Stimulated activated CD8-positive, alpha-beta memory T cell treated with anti-CD3 and anti-CD28 coated beads, Interleukin-4, amount 100 ng/mL, for 24 hours (primary cell): ENCODE measurements at regions not wholly inside any gene's neighbourhood (a gene's known extent, or its start where the extent isn't known, plus 50 kb on each side); places are given as distances from the start of the nearest gene placed in this dataset.
"Not testable (repeated sequence)": the region's sequence is repeated elsewhere in the genome, so short reads cannot be mapped to it uniquely, and the experiment has no call there.

Source experiments
- DNase-seq: peaks from one replicate; pipeline ENCODE4 v3.0.0-alpha.2; 2020; ENCODE audit warnings: low read depth

DNA sequence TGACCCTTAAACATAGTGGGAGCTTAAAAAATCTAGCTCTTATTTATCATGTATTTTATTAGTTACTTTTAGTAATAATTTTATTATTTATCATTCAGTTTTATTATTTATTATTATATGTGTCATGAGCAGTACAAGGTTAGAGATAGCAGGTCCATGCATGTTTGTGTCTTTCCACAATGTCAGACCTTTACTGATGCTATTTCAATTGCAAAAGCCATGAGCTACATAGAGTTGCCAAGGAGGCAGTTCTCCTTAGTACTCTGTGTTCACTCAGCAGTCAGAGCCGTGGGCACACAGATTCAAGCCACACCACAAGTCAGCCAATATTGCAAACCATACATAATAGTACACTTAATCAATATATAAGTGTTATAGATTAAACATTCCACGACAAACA is 157.9 kb upstream of the NTRK2 start:
- no peak for DNase-seq

DNA sequence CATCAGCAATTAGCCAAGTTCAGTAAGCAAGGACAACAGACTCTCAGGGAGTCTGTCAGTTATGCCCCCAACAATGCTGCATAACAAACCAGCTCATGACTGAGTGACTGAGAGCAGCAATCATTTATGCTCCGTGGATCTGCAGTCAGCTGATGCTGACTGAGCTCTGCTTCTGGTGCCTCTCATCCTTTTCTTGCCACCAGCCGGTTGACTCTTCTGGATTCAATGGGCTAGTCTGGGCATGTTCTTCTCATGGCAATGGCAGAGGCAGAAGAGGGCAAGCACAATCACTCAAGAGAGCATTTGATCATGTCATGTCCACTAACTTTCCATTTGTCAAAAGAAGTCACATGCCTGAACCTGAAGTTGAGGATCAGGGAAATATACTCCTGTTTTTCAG is 157.0 kb upstream of the NTRK2 start:
- no peak for DNase-seq

DNA sequence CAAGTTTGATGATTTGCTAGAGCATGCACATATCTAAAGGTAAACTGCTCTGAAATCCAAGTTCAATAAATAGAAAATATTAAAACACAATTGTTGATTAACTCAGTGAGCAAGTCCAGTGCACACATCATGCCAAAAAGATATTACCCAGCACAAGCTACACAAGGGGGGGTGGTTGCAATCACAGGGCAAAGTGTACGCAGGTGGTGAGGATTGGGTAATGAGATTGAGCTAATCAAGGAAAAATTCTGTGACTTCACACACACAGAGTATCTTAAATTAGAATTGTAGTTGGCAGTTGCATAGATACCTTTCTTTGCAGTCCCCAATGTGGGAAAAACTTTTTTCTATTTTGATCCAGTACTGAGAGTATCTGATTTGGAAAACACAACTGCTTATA is 156.1 kb upstream of the NTRK2 start:
- DNase-seq: no peak

DNA sequence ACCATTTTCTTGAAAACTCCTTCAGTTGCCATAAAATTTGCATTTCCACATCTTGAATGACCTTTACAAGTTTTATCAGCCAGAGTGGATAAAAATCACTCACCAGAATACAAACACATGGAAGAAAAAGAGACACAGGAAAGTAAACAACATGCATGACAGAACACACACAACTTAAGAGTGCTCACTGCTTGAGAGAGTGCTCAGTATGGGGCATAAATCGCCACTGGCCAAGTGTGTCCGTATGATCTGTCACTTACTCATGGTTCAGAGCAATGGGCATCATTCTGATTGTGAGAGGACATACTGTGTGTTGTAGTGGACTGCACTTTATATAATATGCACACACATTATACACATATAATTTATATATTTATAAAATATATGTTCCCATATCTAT is 155.6 kb upstream of the NTRK2 start:
- DNase-seq: no peak

DNA sequence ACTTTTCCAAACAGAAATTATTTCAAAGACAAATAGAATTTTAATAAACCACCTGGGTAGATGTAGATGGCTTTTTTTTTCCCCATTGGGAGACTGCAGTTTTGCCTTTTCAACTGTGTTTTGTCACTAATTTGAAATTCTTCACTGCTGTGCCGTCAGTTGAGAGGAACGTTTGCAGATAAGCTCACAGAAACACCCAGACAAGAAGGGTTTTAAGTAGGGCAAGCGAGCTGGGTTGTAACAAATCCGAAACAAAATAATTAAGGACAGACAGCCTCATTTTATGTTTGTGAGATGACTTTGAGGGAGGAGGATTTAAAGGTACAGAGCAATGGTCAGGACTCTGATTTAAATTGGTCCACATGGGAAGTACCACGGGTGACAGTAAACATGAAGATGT is 155.1 kb upstream of the NTRK2 start:
- DNase-seq: no peak

DNA sequence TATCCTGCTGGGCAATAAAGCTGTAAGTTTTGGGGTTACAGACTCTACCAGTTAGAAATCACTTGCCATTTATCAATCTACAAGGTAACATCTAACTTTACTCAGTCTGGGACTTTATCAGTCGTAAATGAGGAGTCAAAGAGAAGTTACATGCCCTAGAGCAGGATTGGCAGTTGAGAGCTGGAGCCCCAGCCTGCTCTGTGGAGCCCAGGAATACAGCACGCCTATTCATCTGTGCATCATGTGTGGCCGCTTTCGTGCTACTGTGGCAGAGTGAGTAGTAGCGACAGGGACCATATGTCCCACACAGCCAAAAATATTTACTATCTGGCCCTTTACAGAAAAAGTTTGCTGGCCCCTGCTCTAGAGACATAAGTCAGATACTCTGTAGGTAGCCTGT is 152.5 kb upstream of the NTRK2 start:
- DNase-seq: no peak

DNA sequence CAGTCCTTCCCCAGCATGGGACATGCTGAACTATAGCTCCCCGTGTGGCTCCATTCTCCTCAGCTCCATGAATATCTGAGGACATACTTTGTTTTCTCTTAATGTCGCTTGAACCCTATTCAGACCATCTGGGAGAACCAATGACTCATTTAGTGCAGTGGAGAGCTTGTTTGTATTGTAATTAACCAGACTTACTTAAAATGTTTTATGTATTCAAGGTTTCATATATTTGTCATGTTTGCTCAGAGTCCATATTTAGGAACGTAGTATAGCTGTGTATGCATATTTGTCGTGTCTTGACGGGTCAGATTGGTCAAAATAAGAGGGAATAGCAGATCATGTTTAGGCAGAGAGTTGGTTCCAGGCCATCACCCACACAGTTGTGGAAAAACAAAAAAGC is 150.1 kb upstream of the NTRK2 start:
- no peak for DNase-seq

DNA sequence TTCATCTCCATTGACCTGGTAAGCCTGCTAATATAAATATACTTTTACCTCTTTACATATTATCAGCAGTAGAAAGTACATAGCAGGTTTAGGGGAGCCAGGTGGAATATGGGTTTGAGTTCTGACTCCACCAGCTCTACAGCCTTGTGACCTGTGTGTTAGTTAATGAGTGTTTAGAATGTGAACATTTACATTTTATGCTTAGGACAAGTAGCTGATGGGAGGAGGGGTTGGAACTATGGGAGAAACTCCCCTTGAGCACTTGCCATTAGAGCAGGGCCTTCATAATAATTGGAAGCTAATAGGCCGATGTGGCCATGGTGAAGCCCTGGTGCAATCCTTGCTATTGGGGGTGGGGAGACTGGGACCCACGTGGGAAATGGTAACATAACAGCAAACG is 148.3 kb upstream of the NTRK2 start:
- DNase-seq: no peak

DNA sequence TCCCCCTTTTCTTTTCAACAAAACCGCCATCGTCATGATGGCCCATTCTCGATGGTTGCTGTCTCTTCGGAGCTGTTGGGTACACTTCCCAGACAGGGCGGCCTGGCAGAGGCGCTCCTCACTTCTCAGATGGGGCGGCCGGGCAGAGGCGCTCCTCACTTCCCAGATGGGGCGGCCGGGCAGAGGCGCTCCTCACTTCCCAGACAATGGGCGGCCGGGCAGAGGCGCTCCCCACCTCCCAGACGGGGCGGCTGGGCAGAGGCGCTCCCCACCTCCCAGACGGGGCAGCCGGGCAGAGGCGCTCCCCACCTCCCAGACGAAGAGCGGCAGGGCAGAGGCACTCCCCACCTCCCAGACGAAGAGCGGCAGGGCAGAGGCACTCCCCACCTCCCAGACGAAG is 143.3 kb upstream of the NTRK2 start:
- DNase-seq: not testable (repeated sequence)

DNA sequence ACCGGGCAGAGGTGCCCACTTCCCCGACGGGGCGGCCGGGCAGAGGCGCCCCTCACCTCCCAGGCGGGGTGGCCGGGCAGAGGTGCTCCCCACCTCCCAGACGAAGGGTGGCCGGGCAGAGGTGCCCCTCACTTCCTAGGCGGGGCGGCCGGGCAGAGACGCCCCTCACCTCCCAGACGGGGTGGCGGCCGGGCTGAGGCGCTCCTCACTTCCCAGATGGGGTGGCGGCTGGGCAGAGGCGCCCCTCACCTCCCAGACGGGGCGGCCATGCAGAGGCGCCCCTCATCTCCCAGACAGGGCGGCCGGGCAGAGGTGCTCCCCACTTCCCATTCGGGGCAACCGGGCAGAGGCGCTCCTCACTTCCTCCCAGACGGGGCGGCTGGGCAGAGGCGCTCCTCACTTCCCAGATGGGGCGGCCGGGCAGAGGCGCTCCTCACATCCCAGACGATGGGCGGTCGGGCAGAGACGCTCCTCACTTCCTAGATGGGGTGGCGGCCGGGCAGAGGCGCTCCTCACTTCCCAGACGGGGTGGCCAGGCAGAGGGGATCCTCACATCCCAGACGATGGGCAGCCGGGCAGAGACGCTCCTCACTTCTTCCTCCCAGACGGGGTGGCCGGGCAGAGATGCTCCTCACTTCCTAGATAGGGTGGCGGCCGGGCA is 142.3 kb upstream of the NTRK2 start:
- DNase-seq: not testable (repeated sequence)

DNA sequence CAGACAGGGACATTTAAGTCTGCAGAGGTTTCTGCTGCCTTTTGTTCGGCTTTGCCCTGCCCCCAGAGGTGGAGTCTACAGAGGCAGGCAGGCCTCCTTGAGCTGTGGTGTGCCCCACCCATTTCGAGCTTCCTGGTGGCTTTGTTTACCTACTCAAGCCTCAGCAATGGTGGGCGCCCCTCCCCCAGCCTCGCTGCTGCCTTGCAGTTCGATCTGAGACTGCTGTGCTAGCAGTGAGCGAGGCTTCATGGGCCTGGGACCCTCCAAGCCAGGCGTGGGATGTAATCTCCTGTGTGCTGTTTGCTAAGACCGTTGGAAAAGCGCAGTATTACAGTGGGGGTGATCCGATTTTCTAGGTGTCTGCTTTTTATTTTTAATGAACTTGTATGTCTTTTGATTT is 133.6 kb upstream of the NTRK2 start:
- not testable (repeated sequence) for DNase-seq

DNA sequence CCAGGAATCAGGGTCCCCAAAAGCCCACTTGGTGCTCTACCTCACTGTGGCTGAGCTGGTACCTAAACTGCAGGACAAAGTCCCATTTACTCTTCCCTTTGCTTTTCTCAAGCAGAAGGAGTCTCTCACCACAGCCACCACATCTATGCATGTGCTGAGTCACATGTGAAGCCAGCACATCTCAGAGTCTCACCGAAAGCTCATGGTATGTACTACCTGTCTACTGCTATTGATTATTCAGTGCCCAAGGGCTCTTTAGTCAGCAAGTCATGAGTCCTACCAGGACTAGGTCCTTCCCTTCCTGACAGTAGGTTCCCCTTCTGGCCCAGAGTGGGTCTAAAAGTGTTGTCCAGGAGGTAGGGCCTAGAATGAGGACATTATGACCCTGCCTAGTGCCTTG is 130.7 kb upstream of the NTRK2 start:
- DNase-seq: no peak

DNA sequence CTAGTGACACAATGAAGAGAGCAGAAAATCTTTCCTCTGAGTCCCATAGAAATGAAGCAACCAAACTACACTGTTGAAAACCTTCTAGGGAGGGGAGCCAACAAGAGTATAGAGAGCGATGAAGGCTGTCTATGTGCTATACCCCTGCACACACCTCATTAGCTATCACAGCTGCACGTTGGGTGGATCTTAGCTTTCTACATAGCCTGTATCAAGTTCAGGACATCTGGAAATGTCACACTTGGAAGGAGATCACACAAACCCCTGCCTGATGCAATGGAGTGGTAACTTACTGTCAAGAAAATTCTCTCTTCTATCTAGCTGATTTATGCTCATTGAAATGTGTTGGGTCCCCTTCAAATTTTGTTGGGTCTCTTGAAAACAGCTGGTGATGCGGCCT is 127.0 kb upstream of the NTRK2 start:
- DNase-seq: no peak

DNA sequence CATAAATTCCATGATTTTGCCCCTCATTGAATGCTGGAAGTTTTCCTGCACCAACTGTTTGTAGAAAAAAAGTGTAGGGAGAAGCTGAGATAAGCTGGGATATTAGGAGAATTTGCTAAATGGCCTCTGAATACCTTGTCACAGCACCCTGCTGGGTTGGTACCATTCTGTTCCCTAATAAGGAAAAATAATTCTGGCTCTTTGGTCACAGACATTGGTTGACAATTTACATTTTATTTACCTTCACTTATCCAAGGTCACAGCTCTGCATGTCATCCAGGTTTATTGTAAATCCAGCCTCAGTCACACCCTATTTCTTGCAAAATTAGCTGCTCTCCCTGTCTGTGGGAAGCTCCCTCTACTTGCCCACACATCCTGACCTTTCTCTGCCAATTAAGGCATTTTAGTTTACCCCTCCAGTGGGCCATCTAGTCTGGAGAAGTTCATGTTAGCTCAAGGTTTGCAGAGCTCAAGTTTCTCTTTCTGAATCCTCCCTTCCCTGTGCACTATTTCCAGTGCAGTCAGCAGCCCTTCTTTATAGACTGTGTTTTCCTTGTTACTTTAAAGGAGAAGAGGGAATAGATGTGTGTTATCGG is 115.4 kb upstream of the NTRK2 start:
- DNase-seq: no peak

DNA sequence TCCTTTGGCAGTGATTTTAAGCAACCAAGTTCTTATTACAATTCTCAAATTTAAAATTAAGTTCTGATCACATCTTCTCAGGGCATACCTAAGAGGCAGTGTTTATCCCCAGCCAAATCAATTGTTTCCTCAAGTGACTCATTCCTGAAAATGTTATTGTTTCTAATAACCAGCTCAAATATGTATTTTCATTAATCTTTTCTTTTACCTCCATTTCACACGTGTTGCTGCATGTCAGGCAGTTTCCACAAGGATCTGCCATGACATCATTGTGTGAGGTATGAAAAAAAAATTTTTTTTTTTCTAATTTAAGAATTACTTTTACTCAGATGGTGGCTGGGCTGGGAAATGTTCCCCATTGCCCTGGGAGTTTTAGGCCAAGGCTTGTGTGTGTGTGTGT is 113.0 kb upstream of the NTRK2 start:
- DNase-seq: no peak

DNA sequence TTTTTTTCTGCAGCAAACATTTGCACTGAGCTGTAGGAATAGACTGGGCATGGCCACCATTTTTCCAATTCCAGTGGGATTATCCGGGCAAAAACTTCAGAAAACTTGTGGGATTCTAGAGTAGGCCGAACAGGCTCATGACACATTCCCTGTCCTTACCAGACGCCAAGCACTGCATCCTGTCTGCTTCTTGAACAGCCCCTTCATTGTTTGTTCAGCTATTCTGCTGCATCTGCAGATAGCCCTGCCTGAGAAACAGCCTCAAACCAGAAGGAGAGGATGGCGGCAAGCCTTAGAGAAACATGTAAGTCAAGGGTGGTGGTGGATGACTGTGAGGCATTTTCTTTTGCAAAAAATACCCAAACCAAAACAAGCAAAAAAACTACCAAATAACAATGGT is 111.8 kb upstream of the NTRK2 start:
- no peak for DNase-seq

DNA sequence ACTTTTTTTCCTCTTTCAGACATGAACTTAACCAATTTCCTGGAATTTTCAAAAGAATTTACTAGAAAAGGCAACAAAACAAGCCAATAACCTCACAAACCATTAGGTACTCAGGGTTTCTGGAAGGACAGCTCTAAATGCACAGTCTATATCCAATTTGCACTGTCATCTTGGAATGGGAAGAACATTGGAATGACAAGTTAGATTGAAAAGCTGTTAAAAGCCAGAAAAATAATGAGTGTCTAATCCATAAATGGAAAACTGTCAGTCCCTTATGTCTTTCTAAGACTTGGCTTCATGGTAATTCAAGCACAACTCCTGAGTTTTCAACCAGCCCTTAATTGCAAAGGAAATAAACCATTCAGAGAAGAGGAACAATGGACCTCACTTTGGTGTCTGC is 105.8 kb upstream of the NTRK2 start:
- DNase-seq: no peak

DNA sequence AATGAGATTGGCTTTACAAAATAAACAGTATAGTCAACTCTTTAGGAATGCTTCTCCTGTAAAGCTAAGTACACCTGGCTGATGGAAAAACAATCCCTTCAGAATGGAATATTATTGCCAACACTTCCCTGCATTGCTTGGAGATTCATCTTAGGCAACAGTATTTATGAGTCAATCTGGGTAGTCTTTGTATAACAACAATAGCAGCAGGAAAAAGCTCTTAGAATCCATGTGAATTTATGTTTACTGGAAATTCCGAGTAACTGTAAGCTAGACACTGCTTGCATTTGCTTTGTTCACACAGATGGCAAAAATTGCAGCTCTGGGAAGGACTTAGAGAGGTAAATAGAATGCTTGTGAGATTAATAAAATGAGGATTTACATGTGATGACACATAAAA is 101.7 kb upstream of the NTRK2 start:
- no peak for DNase-seq

DNA sequence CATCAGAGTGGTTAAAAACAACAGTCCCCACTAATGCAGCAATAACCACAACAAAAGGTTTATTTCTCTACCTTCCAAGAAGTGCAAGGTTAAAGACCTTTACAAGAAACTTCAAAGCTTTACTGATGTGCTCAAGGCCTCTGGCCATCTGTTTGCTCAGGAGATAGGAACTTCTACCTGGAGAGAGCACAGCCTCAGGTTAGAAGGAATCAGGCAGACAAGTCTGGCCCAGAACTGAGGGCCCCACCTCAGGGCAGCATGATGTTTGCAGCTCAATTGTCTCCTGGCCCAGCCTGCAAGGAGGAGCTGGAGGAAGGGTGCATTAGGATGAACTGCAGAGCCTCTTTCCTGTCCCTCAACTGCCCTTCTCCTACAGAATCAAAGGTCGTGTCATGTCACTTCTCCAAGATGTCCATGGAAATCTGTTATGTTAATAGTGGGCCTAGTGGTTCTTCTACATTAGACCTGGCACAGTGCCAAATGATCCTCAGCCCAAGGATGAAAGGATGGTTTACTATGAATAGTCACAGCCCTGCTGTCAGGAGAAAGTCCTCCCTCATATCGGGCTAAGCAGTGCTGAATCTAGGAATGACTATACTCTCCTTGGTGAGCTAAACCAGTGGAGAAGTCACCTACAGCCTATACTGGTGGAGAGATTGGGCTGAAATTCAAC is 98.9 kb upstream of the NTRK2 start:
- DNase-seq: no peak

DNA sequence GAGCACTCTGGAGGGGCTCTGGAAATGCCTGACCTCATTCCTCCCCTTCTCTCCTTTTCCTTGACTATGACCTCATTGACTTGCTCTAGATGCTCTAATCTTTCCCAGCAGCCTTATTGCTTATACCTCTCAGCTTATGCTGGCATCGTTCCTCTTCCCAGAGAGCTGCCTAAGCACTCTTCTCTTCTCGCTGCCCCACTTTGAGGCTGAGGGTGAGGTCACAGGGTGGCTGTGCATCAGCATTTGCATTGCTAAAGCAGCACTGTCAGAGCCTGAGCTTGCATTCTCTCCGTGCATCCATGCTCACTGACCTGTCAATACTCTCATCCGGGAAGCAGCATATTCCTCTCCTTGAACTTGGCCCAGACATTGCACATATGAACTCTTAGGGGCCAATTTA is 96.4 kb upstream of the NTRK2 start:
- DNase-seq: no peak

DNA sequence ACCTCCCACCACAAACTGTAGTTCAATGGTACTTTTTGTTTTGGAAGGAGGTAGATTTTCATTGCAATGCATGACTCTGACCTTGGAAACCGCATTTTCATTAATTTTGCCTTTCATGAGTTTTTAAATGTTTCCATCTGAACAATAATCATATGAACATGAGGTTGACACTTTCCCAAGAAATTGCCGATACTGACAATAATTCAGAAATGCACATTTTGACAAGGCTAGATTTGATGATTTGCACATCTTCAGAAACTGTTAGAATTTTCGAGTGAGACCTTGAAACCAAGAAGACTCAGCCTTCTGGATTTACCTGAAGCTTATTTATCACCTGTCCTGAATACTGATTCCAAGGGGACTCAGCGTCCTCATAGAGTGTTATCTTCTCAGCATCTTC is 93.8 kb upstream of the NTRK2 start:
- DNase-seq: no peak

DNA sequence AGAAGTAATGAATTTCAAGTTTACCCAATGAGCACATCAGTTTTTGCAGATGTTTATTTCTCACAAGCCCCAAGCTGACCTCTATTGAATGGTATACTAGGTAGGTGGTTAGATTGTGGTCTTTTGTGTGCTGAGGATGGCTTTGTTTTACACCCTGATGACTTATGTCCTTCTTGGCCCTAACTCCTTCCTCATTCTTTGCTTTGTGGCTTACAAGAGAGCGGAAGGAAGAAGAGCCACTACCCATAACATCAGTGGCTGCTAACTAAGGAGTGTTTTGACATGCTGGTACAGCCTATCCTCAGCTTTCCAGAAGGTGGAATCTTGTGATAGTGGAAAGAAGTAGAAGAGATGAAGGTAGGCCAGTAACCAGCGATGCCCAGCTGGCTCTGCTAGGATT is 85.7 kb upstream of the NTRK2 start:
- no peak for DNase-seq

DNA sequence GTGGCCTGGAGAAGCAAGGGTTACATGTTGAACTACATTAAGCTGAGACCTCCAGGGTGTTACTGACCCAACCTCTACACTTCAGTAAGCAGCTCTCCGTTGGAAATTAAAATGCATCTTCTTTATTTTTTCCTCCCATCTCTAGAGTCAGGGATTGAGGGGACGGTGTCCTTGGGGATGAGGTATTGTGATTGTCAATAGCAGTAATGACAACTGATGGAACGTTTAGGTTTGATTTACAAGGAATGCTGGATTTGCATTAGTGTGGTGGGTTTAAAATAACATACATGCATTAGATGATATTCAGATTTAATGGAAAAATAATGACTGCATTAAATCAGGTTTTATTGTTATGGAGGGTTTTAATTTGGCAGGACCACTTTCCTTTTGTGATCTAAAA is 82.9 kb upstream of the NTRK2 start:
- DNase-seq: no peak

DNA sequence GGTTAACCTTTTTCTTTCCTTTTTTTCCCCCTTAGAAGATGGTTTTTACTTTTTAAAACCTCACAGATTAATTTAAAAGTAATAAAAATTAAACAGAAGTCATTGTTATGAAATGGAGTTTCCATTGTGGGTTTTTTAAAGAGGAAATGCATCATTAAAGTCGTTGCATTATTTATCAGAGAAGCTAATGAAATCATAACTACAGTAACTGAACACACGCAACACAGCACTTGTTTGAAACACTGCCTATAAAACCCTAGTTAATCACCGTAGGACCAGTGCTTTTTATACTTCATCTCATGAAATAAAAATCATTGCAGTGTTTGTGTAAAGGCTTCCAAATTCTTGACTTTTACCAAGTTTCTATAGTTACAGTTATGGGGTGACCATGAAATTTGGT is 82.4 kb upstream of the NTRK2 start:
- no peak for DNase-seq
